ENCODE measurements at regions not wholly inside any gene's neighbourhood (a gene's known extent, or its start where the extent isn't known, plus 50 kb on each side); places are given as distances from the start of the nearest gene placed in this dataset.
A peak's percentile ranks its signal among the peaks of the same experiment; 100 is the strongest.
"Not testable (repeated sequence)": the region's sequence is repeated elsewhere in the genome, so short reads cannot be mapped to it uniquely, and the experiment has no call there.

GRCh38 chr4:155444721-155445120 lies 68.0 kb upstream of the MAP9 start:
- Mint-ChIP-seq H3K4me1 (ENCODE audit: low read depth) (peaks cover 7% of the 10 kb centered on the region), H3K27me3 (ENCODE audit: low read depth) (peaks cover 30% of the 10 kb centered on the region), H3K9me3 (no peaks in the 10 kb centered on the region), H3K4me3 (ENCODE audit: low read depth) (no peak overlapping the region), H3K36me3 (ENCODE audit: low read depth) (no peaks in the 10 kb centered on the region), H3K27ac (no peak overlapping the region)
- intact Hi-C loops (cut with micrococcal nuclease), result no loop called here
- DNase-seq (ENCODE audit: low spot score), result no peak

DNA sequence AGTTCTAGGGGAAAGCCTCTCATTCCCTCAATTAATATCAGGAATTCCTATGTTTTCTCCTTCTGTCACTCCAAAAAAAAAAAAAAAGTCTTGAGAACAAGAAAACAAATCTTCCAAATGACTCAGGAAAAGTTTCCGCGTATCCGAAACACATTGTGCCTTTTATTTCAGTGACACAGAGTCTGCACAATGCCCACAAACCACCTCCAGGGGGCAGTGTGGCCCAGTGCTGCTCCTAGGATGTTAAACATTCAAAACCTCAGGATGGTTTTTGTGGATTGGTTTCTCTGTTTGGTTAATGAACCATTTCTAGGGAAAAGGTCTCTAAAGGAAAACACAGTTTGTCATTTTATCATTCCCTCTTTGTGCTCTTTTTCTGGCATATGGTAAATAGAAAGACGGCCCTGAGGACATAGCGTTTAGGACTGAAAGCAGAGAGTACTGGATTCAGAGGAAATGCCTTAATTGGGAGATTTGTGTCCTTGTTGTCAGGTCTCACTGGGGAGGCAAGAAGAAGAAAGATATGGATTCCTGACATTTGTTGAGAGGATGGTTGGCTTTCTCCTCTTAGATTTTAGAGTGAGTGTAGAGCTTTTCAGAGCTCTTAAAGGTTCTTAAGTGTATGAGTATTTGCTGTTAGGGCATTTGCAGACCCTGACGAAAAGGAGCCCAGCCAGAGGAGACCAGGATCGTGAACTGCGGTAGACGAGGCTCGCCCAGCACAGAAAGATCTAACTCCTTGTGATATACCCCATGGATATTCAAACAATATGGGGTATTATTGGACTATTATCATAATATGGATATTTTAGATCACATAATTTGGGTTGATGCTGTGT lies 65.7 kb upstream of the MAP9 start:
- Mint-ChIP-seq H3K9me3 (no peaks in the 10 kb centered on the region), H3K4me3 (ENCODE audit: low read depth) (no peak overlapping the region), H3K4me1 (ENCODE audit: low read depth) (peaks cover 7% of the 10 kb centered on the region), H3K36me3 (ENCODE audit: low read depth) (no peaks in the 10 kb centered on the region), H3K27me3 (ENCODE audit: low read depth) (peaks cover 25% of the 10 kb centered on the region), H3K27ac (no peak overlapping the region)
- DNase-seq (ENCODE audit: low spot score), result peak; percentile 19
- intact Hi-C loops (cut with micrococcal nuclease), result loop anchor here (1.0 kb wide), 2 partner anchors 345 to 511 kb away; partner anchors contain the start of gene CTSO

DNA sequence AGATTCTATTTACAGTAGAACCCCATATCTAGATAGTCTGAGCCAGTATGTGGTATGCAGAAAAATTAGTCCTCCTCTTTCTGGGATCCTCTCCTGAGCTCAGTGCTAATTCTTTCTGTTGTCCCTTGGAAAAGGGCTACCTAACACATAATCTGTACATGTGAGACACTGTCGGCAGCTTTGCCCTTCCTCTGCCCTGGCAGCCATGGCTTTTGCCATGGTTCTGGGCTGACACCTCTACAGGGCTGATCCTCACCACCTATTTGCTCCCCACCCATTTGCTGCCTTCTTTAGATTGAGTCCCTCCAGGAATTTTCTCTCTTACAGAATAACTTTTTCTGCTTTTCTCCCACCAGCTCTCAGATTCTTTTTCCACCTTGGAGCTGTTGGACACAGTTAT lies 64.7 kb upstream of the MAP9 start:
- no peaks in the 10 kb centered on the region for H3K9me3 Mint-ChIP-seq

GRCh38 chr4:155439760-155440159 lies 63.0 kb upstream of the MAP9 start:
- intact Hi-C loops (cut with micrococcal nuclease); DNase-seq (ENCODE audit: low spot score); H3K4me3 Mint-ChIP-seq (ENCODE audit: low read depth); H3K36me3 Mint-ChIP-seq (ENCODE audit: low read depth); H3K4me1 Mint-ChIP-seq (ENCODE audit: low read depth); H3K27ac Mint-ChIP-seq; H3K9me3 Mint-ChIP-seq: not testable (repeated sequence)
- peaks cover 23% of the 10 kb centered on the region for H3K27me3 Mint-ChIP-seq (ENCODE audit: low read depth)

More for the DNA sequence above, 64.7 kb upstream of the MAP9 start:
- peaks cover 22% of the 10 kb centered on the region for H3K27me3 Mint-ChIP-seq (ENCODE audit: low read depth)
- no peak overlapping the region for H3K27ac Mint-ChIP-seq
- peaks cover 7% of the 10 kb centered on the region for H3K4me1 Mint-ChIP-seq (ENCODE audit: low read depth)
- no peaks in the 10 kb centered on the region for H3K36me3 Mint-ChIP-seq (ENCODE audit: low read depth)
- intact Hi-C loops (cut with micrococcal nuclease), result no loop called here
- no peak for DNase-seq (ENCODE audit: low spot score)
- H3K4me3 Mint-ChIP-seq (ENCODE audit: low read depth), result no peak overlapping the region

DNA sequence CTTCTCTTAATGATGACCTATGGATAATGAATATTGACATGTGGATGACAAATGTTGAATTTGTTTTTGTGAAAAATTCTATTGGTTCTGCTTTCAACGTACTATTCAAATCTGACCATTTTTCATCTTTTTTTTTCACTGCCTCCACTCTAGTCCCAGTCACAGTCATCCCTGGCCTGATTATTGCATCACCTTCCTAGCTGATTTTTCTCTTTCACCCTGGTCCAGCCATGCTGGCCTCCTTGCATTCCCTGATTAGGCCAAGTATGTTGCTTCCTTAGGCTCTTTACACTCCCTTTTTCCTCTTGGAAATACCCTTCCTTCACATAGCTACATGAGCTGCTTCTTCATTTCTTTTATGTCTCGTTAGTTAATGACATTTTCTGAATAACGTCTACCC lies 58.1 kb upstream of the MAP9 start:
- Mint-ChIP-seq H3K27me3 (ENCODE audit: low read depth) (peaks cover 2% of the 10 kb centered on the region), H3K4me3 (ENCODE audit: low read depth) (no peak overlapping the region), H3K36me3 (ENCODE audit: low read depth) (no peaks in the 10 kb centered on the region), H3K9me3 (no peaks in the 10 kb centered on the region), H3K27ac (no peak overlapping the region), H3K4me1 (ENCODE audit: low read depth) (peaks cover 6% of the 10 kb centered on the region)
- DNase-seq (ENCODE audit: low spot score), result no peak
- intact Hi-C loops (cut with micrococcal nuclease), result no loop called here

DNA sequence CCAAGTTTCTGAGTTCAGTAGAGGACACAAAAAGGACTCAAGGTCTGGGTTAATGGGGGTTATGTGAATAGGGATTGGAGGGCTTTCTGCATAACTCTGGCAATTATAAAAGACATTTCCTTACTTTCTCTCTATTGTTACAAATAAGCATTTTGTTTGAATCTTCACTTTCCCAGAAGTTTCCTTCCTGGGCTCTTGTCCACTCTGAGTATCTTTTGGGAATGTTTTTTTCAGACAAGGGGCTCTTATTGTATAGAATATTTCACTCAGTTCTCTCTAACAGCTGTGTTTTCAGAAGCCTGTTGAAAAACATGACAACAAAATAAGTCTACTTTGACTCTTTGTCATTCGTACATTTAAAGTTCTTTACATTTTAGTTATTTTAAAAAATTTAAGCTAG lies 57.6 kb upstream of the MAP9 start:
- peaks cover 6% of the 10 kb centered on the region for H3K4me1 Mint-ChIP-seq (ENCODE audit: low read depth)
- H3K36me3 Mint-ChIP-seq (ENCODE audit: low read depth), result no peaks in the 10 kb centered on the region
- H3K4me3 Mint-ChIP-seq (ENCODE audit: low read depth), result no peak overlapping the region
- no peaks in the 10 kb centered on the region for H3K9me3 Mint-ChIP-seq
- intact Hi-C loops (cut with micrococcal nuclease), result no loop called here
- H3K27me3 Mint-ChIP-seq (ENCODE audit: low read depth), result peaks cover 4% of the 10 kb centered on the region
- no peak for DNase-seq (ENCODE audit: low spot score)
- H3K27ac Mint-ChIP-seq, result no peak overlapping the region

- intact Hi-C loops (cut with micrococcal nuclease), result no loop called here
- H3K9me3 Mint-ChIP-seq, result no peaks in the 10 kb centered on the region
- peaks cover 6% of the 10 kb centered on the region for H3K4me1 Mint-ChIP-seq (ENCODE audit: low read depth)
- H3K27me3 Mint-ChIP-seq (ENCODE audit: low read depth), result peaks cover 5% of the 10 kb centered on the region
- no peaks in the 10 kb centered on the region for H3K36me3 Mint-ChIP-seq (ENCODE audit: low read depth)
- no peak for DNase-seq (ENCODE audit: low spot score)
- H3K4me3 Mint-ChIP-seq (ENCODE audit: low read depth), result no peak overlapping the region
- H3K27ac Mint-ChIP-seq, result no peak overlapping the region
Observed at GRCh38 chr4:155433636-155434360, 57.0 kb upstream of the MAP9 start.

GRCh38 chr4:155430895-155431795 lies 54.4 kb upstream of the MAP9 start:
- Mint-ChIP-seq H3K27me3 (ENCODE audit: low read depth) (peaks cover 5% of the 10 kb centered on the region), H3K9me3 (no peaks in the 10 kb centered on the region), H3K4me3 (ENCODE audit: low read depth) (no peak overlapping the region), H3K36me3 (ENCODE audit: low read depth) (no peaks in the 10 kb centered on the region), H3K27ac (no peak overlapping the region), H3K4me1 (ENCODE audit: low read depth) (peaks cover 6% of the 10 kb centered on the region)
- no peak for DNase-seq (ENCODE audit: low spot score)
- intact Hi-C loops (cut with micrococcal nuclease), result no loop called here

DNA sequence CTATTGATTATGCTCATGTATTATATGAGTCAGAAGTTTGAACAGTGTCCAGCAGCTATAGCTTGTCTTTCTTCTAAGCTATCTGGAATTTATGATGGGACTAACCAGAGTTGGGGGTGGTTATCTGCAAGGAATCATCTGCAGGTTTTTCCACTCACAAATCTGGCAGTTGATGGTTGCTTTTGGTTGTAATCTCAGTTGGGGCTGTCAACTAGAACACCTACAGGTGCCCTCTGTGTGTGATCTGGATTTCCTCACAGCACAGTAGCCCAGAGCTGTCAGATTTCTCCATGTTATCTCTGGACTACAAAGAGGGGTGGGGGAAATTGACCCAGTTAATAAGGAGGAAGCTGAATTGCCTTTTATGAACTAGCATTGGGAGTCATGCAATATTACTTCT lies 51.4 kb upstream of the MAP9 start:
- H3K9me3 Mint-ChIP-seq, result no peaks in the 10 kb centered on the region

GRCh38 chr4:155426953-155427352 lies 50.2 kb upstream of the MAP9 start:
- no peak overlapping the region for H3K27ac Mint-ChIP-seq
- DNase-seq (ENCODE audit: low spot score), result no peak
- no peak overlapping the region for H3K4me3 Mint-ChIP-seq (ENCODE audit: low read depth)
- H3K36me3 Mint-ChIP-seq (ENCODE audit: low read depth), result no peaks in the 10 kb centered on the region
- peaks cover 3% of the 10 kb centered on the region for H3K27me3 Mint-ChIP-seq (ENCODE audit: low read depth)
- intact Hi-C loops (cut with micrococcal nuclease), result no loop called here
- H3K4me1 Mint-ChIP-seq (ENCODE audit: low read depth), result peaks cover 4% of the 10 kb centered on the region
- no peaks in the 10 kb centered on the region for H3K9me3 Mint-ChIP-seq

More for the DNA sequence above, 51.4 kb upstream of the MAP9 start:
- Mint-ChIP-seq H3K27me3 (ENCODE audit: low read depth) (peaks cover 3% of the 10 kb centered on the region), H3K27ac (no peak overlapping the region), H3K4me3 (ENCODE audit: low read depth) (no peak overlapping the region), H3K4me1 (ENCODE audit: low read depth) (peaks cover 6% of the 10 kb centered on the region), H3K36me3 (ENCODE audit: low read depth) (no peaks in the 10 kb centered on the region)
- no peak for DNase-seq (ENCODE audit: low spot score)
- intact Hi-C loops (cut with micrococcal nuclease), result no loop called here
